ENCODE measurements at regions not wholly inside any gene's neighbourhood (a gene's known extent, or its start where the extent isn't known, plus 50 kb on each side); places are given as distances from the start of the nearest gene placed in this dataset.
"Not testable (repeated sequence)": the region's sequence is repeated elsewhere in the genome, so short reads cannot be mapped to it uniquely, and the experiment has no call there.

GRCh38 chr6:67094431-67094946, 1387.5 kb upstream of the EYS start:
- no peak for DNase-seq (ENCODE audit: low read depth in 2 of 2)

- no peak for DNase-seq (ENCODE audit: low read depth in 2 of 2)
Measured at GRCh38 chr6:67073938-67074337, 1366.9 kb upstream of the EYS start.

DNA sequence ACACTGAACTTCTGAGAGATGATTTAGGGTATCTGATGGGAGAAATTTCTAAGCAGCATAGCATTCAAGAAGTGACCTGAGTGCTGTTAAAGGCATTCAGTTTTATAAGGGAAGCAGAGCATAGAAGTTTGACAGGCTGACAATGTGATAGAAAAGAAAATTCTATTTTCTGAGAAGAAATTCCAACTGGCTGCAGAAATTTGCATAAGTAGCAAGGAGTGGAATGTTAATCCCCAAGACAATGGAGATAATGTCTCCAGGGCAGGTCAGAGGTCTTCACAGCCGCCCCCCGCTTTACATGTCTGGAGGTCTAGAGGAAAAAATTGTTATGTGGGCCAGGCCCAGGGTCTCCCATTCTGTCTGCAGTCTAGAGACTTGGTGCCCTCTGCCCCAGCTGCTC, 1361.8 kb upstream of the EYS start:
- no peak for DNase-seq (ENCODE audit: low read depth in 2 of 2)

- DNase-seq (ENCODE audit: low read depth in 2 of 2), result no peak
Measured at GRCh38 chr6:67064323-67064722, 1357.3 kb upstream of the EYS start.

GRCh38 chr6:67047996-67048395, 1341.0 kb upstream of the EYS start:
- DNase-seq (ENCODE audit: low read depth in 2 of 2), result no peak

DNA sequence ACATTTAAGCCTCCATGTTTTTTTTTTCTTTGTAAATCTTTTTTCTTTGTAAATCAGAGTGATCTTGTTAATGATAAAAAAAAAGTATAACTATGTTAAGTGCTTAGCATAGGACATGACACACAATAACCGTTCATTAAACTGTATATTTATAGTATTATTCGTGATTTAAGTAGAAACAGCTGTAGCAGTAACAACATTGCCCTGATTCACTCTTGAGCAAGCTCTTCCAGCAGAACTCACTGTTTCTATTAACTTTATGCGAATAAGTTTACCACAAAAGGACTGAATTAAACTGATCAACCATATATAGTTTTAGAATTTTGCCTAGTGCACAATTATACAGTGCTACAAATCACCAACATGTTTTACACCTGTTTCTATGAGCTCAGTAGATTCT, 1338.0 kb upstream of the EYS start:
- DNase-seq (ENCODE audit: low read depth in 2 of 2), result no peak

DNA sequence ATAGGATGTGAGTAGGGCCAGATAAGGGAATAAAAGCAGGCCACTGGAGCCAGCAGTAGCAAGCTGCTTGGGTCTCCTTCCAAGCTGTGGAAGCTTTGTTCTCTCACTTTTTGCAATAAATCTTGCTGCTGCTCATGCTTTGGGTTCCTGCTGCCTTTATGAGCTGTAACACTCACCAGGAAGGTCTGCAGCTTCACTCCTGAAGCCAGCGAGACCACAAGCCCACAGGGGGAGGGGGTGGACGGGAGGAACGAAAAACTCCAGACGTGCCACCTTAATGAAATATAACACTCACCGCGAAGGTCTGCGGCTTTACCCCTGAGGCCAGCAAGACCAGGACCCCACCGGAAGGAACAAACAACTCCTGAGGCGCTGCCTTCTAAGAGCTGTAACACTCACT, 1324.4 kb upstream of the EYS start:
- no peak for DNase-seq (ENCODE audit: low read depth in 2 of 2)

DNA sequence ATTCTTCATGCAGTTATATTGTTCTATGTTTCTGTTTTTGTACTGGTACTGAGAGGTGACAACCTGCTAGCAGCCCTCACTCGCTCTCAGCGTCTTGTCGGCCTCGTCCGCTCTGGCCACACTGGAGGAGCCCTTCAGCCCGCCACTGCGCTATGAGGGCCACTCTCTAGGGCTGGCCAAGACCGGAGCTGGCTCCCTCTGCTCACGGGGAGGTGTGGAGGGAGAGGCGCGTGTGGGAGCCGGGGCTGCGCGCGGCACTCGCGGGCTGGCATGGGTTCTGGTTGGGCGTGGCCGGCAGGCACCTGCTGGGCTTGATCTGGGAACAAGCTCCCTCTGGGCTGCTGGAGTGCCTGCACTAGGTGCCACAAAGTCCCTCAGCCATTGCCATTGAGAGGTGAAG, 1323.8 kb upstream of the EYS start:
- DNase-seq (ENCODE audit: low read depth in 2 of 2), result no peak

GRCh38 chr6:67016921-67017460, 1310.0 kb upstream of the EYS start:
- DNase-seq (ENCODE audit: low read depth in 2 of 2), result no peak

DNA sequence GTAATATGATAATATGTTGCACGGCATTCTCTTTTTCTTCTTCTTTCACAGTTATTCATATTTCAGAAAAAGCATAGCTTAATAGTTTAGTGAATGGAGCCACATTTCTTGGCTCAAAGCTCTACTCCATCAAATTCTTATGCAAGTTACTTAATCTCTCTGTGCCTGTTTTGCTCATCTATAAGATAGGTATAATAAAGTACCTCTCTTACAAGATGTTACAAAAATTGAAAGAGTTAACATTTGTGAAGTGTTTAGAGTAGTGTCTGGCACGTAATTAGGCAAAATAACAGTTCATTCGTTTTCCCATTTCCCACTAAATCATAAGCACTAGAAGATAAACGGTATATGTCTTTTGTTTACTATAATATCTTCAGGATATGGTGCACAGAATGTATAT, 1304.4 kb upstream of the EYS start:
- DNase-seq (ENCODE audit: low read depth in 2 of 2), result no peak

GRCh38 chr6:67009818-67010217, 1302.8 kb upstream of the EYS start:
- no peak for DNase-seq (ENCODE audit: low read depth in 2 of 2)

GRCh38 chr6:67003844-67004243, 1296.8 kb upstream of the EYS start:
- DNase-seq (ENCODE audit: low read depth in 2 of 2), result no peak

- no peak for DNase-seq (ENCODE audit: low read depth in 2 of 2)
Measured at GRCh38 chr6:67000121-67000520, 1293.1 kb upstream of the EYS start.

GRCh38 chr6:66997579-66997978, 1290.6 kb upstream of the EYS start:
- not testable (repeated sequence) for DNase-seq (ENCODE audit: low read depth in 2 of 2)

- no peak for DNase-seq (ENCODE audit: low read depth in 2 of 2)
Measured at GRCh38 chr6:66995669-66996068, 1288.6 kb upstream of the EYS start.

DNA sequence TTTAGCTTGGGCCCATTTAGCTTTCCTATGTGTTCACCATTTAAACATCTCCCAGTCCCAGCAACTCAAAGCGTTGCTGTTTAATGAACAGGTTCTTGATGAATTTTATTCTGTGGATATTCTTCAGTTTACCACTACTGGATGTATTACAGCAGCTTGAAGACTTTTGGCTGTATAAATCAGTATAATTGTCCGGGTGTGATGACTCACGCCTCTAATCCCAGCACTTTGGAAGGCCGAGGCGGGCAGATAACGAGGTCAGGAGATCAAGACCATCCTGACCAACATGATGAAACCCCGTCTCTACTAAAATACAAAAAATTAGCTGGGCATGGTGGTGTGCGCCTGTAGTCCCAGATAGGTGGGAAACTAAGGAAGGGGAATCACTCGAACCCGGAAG, 1286.7 kb upstream of the EYS start:
- not testable (repeated sequence) for DNase-seq (ENCODE audit: low read depth in 2 of 2)

GRCh38 chr6:66993272-66993671, 1286.2 kb upstream of the EYS start:
- DNase-seq (ENCODE audit: low read depth in 2 of 2), result no peak

GRCh38 chr6:66992660-66993059, 1285.6 kb upstream of the EYS start:
- DNase-seq (ENCODE audit: low read depth in 2 of 2), result no peak

- DNase-seq (ENCODE audit: low read depth in 2 of 2), result no peak
Measured at GRCh38 chr6:66986940-66987339, 1279.9 kb upstream of the EYS start.

GRCh38 chr6:66985816-66986215, 1278.8 kb upstream of the EYS start:
- DNase-seq (ENCODE audit: low read depth in 2 of 2), result no peak

GRCh38 chr6:66970373-66970772, 1263.3 kb upstream of the EYS start:
- no peak for DNase-seq (ENCODE audit: low read depth in 2 of 2)

DNA sequence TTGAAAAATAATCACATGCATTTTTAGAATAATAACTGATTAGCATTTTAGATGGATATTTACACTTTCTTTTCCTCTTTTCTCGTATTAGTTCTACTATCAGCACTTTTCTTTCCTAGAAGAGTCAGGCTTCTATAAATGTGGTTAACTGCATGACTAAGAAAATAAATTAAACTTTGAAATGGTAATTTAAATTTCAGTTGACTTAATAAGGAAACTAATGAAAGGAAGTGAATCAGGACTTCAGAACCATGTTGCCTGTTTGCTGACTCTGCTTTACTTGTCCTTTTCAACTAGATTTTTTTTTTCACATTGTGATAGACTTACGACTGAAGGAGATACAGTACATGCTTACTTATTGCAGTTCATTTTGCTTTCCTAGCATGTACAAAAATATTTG, 1258.2 kb upstream of the EYS start:
- no peak for DNase-seq (ENCODE audit: low read depth in 2 of 2)

DNA sequence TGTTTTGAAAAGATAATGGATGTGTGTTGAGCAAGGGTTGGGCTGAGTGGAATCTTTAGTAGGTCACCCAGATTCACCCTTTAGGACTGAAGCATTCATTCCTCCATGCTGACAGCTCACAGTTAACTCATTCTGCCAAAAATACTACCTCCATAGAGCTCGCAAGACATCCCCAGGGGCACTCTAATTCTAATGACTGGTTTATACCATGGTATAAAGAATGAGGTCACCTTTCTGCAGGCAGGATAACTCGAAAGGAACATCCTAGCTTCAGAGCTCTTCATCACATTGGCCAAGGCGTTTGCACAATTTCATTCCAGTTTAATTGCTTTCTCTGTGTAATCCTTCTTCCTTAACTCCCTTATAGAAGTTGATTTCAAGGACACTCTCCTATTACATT, 1257.2 kb upstream of the EYS start:
- DNase-seq (ENCODE audit: low read depth in 2 of 2), result no peak

GRCh38 chr6:66962082-66962481, 1255.1 kb upstream of the EYS start:
- DNase-seq (ENCODE audit: low read depth in 2 of 2), result no peak

All from activated CD4-positive, alpha-beta T cell treated with anti-CD3 and anti-CD28 coated beads for 24 hours (primary cell).